NCI-H1436 (cell line): ENCODE measurements at regions not wholly inside any gene's neighbourhood (a gene's known extent, or its start where the extent isn't known, plus 50 kb on each side); places are given as distances from the start of the nearest gene placed in this dataset.
"Not testable (repeated sequence)": the region's sequence is repeated elsewhere in the genome, so short reads cannot be mapped to it uniquely, and the experiment has no call there.

Source experiments
- DNase-seq: peaks from one replicate; lab custom pipeline; 2025; lab: John Stamatoyannopoulos, UW

DNA sequence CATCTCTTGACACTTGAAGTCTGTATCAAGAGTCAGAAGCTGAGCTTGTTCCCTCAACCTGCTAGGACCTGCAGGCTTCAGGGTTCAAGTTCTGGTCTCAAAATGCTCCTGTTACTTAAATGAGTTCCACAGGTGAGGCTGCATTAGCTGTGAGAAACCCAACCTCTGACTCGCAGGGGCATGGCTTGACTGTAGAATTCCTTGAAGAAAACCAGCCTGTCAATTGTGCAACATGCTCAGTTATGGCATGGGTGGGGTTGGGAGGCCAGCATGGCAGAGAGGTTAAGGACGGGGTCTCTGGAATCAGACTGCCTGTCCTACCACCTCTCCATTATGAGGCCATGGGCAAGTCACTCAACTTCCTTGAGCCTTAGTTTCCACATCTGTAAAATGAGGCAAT lies 235.8 kb downstream of the EN1 start:
- no peak for DNase-seq

DNA sequence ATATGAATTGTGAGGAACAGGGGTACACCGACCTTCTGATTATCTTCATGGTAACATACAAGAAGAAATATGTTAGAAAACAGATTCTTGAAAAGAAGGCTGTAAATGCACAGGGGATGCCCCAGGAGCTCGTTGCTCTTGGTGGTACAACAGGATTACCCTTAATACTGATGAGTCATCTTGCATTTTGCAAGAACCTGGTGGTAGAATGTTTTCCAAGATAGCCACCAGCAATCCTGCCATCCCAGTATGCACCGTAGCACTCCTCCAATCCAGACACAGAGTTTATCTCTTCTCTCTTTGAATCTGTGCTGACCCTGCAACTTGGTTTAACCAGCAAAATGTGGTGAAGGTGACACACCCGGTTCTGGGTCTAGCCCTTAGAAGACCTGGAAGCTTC lies 238.3 kb downstream of the EN1 start:
- DNase-seq: no peak

DNA sequence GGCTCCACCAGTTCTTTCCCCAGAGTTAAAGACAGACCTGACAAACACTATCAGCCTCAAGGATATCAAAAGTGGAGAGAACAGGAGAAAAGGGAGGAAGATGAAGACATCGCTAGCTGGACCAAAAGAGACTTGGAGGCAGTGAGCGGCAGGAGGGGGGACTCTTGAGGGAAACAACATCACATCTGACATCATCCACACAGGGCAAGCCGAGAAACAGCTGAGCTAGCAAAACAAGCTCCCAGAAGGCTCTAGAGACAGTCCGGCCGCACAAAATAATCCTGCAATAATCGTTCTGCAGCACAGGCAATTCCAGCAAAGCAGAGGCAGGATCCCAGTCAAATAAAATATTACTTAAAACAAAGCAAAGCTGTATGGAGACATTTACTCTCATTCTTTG lies 239.8 kb downstream of the EN1 start:
- DNase-seq: no peak

DNA sequence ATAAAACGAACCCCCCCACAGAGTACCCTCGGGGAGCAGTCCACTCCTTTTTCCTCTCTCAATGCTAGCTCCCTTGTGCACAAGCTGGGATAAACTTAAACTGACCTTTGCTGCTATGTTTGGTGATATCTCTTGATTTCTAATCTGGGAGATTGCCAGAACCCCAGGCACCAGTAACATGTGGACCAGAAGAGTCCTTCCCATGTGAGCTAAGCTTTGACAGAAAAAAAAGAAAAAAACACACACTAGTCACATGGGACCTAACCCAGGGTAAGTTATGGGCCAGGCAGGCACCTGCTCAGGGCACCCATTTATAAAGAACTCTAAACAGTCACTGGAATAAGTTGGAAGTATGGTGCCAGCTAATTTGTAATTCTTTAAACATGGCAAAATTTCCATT lies 242.6 kb downstream of the EN1 start:
- DNase-seq: no peak

DNA sequence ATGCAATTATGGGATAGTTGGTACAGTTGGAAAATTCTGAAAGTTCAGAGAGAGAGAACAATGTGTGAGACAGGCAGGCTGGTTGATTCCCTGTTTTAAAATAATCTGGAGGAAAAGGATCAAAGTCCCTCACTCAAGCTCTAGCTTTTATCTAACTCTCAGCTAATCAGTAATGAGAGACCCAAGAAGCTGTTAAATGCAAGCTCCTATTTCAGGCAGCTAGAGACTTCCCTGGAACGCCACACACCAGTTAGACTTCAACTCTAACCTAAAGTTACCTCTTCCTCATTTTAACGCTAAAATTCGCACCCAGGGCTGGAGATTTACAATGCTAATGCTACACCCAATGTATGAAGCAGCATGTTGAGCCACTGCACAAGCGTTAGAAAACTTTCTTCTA lies 243.1 kb downstream of the EN1 start:
- DNase-seq: no peak

DNA sequence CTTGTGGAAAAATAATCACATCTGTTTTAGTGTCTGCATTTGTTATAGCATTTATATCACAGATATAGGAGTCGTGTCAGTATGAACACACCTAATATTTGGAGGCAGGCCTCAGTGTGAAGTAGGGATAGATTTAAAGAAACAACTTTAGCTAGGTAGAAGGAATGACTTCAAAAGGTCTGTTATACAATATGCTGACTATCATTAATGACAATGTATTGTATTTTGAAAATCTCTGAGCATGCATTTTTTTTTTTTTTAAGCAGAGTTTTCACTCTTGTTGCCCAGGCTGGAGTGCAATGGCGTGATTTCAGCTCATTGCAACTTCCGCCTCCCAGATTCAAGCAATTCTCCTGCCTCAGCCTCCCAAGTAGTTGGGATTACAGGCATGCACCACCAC lies 248.3 kb downstream of the EN1 start:
- DNase-seq: no peak

DNA sequence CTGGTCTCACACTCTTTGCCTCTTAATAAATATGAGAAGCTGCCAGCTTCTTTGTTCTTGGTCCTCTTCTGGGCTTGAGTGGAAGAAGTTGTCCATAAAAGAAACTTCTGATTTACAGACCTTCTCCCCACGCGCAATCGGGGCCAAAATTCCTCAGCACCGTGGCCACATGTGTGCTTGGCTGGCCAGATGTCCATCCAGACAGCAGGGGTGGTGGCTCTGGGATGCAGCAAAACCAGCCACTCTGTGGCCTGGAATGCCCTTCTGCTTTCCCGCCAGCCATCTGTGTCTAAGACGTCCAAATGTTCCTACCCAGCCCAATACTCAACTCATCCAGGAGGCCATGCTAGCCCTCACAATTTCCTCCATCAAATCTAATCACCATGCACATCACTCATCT lies 250.8 kb downstream of the EN1 start:
- DNase-seq: no peak

DNA sequence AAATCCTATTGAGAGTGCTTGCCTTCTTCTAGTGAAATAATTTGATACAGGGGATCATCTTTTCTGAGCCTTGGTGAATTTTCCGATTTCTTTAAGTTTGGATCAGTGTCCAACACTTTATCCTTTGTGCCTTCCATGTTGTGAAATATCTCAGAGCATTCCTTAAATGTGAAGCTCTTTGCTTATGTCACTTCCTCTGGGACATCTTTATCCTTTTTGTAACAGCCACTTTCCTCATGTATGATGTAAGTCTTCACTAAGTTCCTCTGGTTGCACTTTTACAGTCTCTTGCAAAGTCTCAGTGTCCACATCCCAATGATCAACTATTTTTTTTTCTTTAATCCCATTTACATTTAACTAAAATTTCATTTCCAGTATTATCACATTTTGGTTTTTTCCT lies 254.2 kb downstream of the EN1 start:
- DNase-seq: no peak

DNA sequence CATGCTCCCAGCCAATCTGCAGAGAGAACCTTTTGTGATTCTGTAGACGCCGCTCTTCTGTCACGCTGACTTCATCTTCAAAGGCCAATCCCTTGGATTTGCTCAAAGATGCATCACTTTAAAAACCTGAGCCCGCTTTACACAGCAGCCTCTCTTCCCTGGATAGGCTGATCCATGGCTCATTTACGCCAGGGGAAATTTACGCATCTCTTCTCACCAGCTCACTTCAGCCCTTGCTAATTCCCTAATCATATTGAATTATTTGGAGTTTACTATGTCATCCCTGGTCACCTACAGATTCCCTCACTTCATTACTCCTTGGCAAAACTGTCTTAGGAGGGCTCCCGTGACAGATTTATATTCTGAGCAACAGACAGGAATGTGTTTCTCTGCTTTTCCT lies 256.2 kb downstream of the EN1 start:
- no peak for DNase-seq

DNA sequence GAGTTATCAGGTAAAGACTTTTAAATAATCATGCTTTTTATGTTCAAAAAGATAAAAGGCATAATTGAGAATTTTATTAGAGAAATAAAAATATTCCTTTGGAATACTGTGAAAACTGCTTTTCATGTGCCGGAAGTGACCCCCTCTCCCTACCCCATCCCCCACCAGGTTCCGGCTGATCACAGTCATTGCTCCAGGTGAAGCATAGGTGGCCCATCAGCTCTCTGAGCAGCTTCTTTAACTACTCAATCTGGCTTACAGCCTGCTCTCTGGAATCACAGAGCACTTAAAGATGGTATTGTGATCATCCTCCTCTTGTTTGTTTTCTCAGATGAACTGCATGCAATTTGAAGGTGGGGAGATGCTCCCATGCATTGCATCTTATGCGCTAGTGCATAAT lies 257.7 kb downstream of the EN1 start:
- DNase-seq: no peak

DNA sequence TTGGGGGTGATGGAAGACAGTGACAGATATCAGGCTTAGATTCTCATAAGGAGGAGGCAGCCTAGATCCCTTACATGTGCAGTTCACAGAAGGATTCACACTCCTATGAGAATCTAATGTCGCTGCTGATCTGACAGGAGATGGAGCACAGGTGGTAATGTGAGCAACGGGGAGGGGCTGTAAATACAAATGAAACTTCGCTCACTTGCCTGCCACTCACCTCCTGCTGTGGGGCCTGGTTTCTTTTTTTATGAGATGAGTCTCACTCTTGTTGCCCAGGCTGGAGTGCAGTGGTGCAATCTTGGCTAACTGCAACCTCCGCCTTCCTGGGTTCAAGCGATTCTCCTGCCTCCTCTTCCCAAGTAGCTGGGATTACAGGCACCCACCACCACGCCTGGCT lies 258.6 kb downstream of the EN1 start:
- DNase-seq: no peak

DNA sequence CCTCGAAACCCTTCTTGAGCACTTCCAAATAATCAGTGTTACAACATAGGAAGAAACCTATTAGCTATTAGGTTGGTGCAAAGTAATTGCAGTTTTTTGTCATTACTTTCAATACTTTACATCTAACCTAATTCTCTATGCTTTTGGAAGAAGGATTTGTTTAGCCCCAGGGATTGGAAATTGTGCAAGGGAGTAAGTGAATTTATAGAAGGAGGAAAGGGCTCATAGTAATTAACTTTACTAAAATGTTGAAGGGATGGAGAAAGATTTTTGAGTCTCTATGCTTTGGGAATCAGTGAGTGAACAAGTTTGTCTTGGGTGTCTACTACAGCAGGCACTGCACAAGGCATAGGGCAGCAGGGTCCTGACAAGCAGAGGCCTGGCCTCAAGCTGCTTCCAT lies 261.1 kb downstream of the EN1 start:
- DNase-seq: no peak

DNA sequence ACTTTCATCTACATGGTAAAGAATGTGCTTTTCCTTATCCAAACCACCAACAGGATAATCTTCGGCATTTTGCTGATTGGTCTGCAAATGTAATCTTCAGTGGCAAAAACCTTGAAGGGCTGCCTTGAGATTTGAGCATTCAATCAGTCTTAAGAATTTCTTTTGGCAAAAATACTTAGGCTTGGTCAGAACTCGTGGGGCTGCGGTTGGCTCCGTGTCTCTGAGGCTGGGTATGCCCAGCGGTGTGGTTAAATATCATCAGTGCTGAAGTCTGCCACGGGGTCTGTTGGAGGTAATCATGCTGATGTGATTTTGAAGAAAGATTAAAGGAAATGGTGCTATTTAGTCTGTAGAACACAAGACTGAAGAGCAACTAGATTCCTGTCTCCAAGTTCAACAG lies 262.6 kb downstream of the EN1 start:
- no peak for DNase-seq

DNA sequence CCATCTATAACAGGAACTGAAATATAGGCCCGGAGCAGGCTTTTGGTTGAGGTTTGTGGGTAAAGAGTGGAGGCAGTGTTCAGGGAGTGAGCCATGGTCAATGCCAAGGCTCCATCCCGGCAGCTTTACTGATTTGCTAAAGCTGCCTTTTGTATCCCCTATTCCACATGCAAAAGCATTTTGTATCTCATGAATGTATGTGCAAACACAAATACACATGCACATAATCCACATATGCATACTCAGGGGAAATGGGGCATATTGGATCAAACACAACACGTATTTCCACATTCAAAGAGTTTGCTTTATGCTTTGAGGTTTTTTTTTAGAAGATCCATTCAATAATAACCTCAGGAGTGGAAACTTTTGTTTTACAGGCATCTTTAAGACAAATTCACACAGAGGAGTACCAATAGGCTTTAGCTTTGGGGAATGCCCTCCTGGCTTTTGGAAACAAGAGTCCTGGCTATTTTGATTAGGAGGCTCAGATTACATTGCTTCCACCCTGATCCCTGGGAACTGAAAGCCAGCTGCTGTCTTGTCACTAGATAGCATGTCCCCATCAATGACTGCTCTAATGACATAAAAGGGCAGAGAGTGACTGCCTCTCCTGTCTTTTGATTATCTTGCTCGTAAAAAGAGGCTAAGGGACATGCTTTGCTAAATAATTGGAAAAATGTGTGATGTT lies 263.2 kb downstream of the EN1 start:
- DNase-seq: no peak

DNA sequence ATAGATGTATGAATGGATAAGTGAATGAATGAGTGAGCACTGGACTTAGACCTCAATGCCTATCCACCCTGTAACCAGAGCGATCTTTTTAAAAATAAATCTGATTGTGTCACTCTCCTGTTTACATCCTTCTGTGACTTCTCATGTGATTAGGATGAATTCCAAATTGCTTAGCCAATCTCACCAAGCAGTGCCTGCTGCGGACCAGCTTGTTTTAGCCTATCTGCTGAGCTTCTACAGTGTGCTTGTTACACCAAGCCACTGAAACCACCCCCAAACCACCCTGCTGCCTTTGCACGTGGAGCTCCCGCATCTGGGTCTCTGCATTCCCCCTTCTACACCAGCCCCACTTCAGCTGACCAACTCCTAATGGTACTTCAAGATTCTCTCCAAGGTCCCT lies 265.4 kb downstream of the EN1 start:
- DNase-seq: no peak

DNA sequence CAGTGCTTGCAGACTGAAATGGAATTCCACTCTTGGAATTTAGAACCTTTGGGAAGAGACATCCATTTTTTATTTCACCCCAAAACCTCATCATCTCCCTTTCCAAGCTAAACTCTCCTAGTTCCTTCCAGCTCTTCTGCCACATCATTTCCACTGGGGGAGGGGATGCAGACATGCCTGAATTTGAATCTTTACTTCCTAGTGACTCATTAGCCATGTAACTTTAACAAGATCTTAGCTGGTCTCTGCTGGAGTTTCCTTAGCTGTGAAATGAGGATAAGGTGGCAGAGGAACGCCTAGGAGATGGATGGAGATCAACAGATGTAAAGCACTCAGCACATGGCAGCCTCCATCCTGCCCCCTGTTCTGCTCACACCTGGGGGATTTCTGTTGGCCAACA lies 266.8 kb downstream of the EN1 start:
- no peak for DNase-seq

DNA sequence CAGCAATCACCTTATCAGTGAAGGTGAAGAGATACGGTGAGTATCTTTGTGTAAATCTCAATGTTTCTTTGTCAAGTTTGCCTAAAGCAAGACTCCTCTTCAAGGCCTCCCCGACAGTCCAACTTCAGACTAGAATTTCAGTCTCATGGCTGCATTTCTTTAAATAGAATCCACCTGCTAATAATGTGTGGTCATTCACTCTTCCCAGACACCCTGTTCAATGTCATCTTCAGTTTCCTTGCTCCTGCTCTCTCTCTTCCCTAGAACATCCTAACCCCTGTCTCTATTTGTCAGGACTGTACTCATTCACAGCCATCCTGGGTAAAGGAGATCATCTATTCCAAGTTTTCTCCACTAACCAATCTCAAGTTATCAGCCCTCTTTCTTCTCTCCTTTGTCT lies 267.3 kb downstream of the EN1 start:
- no peak for DNase-seq

DNA sequence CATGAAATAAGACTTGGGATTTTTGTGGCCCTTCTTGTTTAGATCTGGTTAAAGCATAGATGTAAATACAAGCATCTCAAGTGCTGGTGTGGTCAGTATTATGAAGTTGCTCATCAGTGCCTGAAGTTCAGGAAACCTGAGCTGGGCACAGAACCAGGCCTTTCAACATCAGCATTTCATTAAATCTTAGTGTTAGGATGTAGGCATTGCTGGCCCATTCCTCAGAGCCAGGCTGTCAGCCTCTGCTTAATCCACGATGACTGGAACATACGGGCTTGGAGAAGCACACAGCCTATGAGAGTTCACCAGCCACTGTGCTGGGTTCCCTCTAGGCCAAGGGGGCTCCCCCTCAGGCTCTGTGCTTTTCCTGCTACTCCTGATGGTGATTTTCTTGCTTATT lies 270.2 kb downstream of the EN1 start:
- no peak for DNase-seq

DNA sequence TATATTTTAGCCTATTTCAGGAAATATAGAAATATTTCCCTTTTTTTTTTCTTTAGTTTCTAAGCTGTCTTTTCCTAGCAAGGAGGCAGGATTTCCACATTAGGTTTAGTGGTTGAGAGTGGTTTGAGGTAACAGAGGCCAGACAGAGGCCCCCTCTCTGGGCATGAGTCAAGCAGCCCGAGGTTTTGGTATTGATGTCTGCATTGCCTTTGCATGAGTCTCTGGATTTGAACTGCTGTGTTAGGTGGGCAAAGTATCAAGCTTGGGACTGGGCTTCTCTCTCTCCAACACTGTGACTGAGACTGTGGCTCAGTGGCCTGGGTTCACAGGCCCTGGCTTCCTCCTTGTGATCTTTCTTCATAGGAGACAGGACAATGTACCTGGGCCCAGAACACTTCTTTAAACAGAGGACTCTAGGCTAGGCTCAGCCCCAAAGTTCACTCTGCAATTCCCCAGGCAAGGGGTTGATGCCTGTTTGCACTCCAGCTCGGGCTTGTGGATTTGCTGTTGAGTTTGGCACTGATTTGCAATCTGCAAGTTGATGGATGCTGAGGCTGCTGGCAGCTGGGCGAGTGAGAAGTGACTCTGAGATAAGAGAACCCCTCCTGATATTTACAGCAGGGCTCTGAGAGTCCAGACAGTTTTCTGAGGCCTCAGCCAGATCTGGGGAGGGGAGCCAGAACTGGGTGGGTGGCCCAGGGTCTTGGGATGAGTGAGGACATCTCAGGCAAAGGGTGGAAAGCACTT lies 271.2 kb downstream of the EN1 start:
- no peak for DNase-seq

DNA sequence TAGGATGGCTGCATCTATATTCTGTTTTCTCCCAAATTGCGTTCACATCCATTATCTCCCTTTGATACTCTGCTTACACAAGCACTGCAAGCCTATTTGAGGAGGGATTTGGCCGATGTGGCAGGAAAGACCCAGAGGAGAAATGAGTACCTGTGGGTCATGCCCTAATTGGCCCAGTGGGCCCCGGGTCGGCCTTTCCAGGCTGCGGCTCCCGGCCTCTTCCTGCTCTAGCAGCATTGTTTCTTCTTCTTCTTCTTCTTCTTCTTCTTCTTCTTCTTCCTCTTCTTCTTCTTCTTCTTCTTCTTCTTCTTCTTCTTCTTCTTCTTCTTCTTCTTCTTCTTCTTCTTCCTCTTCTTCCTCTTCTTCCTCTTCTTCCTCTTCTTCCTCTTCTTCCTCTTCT lies 275.1 kb downstream of the EN1 start:
- not testable (repeated sequence) for DNase-seq

DNA sequence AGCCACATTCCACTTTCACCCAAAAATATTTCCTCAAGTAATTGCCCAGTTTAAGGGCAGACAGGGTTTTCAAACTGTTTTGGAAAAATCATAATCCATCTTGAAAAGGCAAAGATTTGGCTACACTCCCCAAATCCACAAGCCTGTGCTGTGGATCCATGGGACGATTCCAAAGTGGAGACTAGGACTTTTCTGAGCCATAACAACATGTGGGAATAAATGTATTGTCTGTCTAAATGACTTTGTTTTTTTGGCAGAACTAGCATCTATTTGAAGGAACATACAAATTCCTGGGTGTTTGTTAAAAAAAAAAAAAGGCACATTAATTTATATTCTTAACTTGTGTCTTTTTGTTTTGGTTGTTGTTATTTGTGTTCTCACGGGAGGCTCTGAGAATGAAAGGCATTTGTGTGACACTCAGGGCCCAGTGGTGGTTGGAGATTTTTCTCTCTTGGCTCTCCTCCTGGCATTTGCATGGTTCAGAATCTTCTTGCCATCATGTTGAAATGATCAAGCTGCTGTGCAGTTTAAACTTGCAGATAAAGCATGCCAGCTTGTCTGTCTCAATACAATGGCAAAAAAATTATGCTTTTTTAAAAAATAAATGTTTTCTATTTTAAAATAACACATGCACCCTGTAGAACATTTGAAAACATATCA lies 277.4 kb downstream of the EN1 start:
- DNase-seq: no peak

DNA sequence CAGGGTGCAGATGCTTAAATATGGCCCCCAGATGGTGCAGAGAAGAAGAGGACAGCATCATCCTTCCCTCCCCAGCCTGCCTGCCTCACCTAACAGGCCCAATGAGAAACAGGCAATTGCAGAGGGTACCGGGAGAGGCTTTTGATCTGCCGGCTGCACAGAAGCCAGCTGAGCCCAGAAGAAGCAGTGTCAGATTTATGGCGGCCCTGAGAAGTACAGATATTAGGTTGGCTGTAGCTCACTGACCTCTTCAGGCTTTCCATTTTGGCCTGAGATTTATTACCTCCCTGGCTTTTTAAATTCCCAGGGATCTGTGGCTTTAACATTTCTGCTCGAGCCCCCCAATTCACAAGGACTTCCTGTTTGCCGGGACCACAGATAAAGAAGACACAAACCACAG lies 278.7 kb downstream of the EN1 start:
- DNase-seq: no peak

DNA sequence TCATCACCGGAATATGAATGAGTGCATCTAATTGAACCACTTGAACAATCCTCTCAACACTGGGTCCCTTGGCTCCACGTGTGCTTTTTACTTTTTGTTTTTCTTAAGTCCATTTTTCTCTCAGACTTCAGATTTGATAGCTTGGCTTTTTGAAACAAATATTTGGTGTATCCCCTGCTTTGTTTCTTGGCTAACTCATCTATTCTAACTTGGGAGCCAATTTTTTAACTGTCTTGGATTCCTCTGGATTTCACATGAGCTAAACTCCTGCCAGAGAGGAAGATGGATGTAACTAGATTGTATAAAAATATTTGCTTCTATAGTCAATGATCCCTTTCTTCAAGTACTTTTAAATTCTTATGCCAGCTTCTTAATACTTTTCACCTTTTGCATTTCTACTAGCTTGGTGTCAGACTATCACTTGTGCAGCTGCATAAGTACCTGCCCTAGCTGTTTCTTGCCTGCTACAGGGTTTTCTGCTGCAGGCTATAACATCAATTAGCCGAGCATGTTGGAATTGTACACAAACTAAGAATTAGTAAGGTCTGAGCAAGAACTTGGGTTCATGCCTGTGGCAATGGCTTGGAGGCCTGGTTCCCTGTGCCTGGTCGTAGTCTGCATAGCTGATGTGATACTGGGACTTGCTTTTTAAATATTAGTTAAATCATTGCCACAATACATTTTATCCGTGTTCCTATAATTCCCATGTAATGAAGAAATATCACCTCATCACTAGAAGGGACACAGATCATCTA lies 281.5 kb downstream of the EN1 start:
- no peak for DNase-seq
